ENCODE measurements at regions not wholly inside any gene's neighbourhood (a gene's known extent, or its start where the extent isn't known, plus 50 kb on each side); places are given as distances from the start of the nearest gene placed in this dataset.

DNA sequence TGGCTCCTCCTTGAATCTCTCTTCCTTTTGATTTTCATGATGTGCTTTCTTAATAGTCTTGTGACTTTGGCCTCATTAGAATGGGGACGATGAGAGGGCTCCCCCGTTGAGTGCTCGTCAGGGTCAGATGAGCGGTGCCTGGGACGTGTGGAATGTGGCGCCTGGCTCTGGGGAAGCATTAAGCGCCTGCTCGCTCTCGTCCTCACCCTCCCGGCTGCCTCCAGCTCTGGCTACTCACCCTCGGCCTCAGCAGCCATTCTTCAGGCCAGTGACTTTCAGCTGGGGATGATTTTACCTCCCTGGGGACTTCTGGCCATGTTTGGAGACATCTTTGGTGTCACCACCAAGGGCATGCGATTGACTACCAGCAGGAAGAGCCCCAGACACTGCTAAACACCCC, 69.7 kb downstream of the RPS6KA4 start:
- in situ Hi-C loops (cut with HindIII; ENCODE audit: low pct_unique_long_range_greater_than_20kb, low sequenced_read_pairs) = loop anchor here (5.0 kb wide), 1 partner anchor 69 kb away; no protein-coding TSS in a partner anchor
- H3K27me3 ChIP-seq (ENCODE audit: control insufficient read depth, insufficient read depth, low read length) = no peaks in the 10 kb centered on the region

DNA sequence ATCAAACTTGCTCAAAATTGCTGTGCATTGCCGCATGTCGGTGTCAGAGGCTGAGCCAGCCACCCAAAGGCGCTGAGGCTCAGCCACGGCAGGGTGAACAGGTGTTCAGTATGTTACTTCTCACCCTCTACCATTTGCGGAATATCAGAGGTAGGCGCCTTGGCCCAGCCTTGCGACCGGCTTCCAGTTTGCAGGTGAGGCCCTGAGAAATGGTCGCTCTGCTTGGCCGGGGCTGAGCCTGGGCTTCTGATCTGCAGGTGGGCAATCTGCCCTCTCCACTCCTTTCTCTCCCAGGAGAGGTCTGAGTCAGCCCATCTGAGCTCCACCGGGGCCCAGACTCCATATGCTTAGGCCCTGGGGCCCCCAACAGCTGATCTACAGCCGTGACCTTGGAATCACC, 71.0 kb downstream of the RPS6KA4 start:
- CTCF ChIA-PET = no interaction called here
- ATAC-seq (no peak), DNase-seq (ENCODE audit: low read depth, low spot score) (no peak)
- BruUV-seq (replicated peaks) = no TSS peak
- Histone ChIP-seq H3K4me1 (ENCODE audit: control insufficient read depth, insufficient read depth, low read length) (no peaks in the 10 kb centered on the region), H3K4me3 (ENCODE audit: low read depth in 2 of 2, low read length in 2 of 2) (no peak overlapping the region), H3K36me3 (ENCODE audit: control insufficient read depth, insufficient read depth, low read length) (no peaks in the 10 kb centered on the region), H3K9me3 (ENCODE audit: control insufficient read depth, insufficient read depth, low read depth, low read length) (no peaks in the 10 kb centered on the region), H3K27me3 (ENCODE audit: control insufficient read depth, insufficient read depth, low read length) (no peaks in the 10 kb centered on the region), H3K27ac (ENCODE audit: low read length) (no peak overlapping the region)
- POLR2A ChIA-PET = interaction anchor here (0.7 to 1.0 kb wide), 2 partner anchors 36 to 52 kb away, joined by 5 to 7 read pairs; no protein-coding TSS in a partner anchor
- TF ChIP-seq SIN3A (IDR thresholded peaks at IDR 0.05; ENCODE audit: borderline replicate concordance, insufficient read depth, low read depth, low read length) (no peak), TCF7L2 (IDR thresholded peaks at IDR 0.05; ENCODE audit: low read depth, low read length) (no peak), POLR2AphosphoS5 (IDR thresholded peaks at IDR 0.05; ENCODE audit: low read depth, low read length) (no peak)
- TF ChIP-seq, protein P1, sequence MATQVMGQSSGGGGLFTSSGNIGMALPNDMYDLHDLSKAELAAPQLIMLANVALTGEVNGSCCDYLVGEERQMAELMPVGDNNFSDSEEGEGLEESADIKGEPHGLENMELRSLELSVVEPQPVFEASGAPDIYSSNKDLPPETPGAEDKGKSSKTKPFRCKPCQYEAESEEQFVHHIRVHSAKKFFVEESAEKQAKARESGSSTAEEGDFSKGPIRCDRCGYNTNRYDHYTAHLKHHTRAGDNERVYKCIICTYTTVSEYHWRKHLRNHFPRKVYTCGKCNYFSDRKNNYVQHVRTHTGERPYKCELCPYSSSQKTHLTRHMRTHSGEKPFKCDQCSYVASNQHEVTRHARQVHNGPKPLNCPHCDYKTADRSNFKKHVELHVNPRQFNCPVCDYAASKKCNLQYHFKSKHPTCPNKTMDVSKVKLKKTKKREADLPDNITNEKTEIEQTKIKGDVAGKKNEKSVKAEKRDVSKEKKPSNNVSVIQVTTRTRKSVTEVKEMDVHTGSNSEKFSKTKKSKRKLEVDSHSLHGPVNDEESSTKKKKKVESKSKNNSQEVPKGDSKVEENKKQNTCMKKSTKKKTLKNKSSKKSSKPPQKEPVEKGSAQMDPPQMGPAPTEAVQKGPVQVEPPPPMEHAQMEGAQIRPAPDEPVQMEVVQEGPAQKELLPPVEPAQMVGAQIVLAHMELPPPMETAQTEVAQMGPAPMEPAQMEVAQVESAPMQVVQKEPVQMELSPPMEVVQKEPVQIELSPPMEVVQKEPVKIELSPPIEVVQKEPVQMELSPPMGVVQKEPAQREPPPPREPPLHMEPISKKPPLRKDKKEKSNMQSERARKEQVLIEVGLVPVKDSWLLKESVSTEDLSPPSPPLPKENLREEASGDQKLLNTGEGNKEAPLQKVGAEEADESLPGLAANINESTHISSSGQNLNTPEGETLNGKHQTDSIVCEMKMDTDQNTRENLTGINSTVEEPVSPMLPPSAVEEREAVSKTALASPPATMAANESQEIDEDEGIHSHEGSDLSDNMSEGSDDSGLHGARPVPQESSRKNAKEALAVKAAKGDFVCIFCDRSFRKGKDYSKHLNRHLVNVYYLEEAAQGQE (IDR thresholded peaks at IDR 0.05; ENCODE audit: insufficient read depth in 1 of 2, low read depth in 2 of 2, low read length in 1 of 2) = no peak
- TF ChIP-seq, protein P2, sequence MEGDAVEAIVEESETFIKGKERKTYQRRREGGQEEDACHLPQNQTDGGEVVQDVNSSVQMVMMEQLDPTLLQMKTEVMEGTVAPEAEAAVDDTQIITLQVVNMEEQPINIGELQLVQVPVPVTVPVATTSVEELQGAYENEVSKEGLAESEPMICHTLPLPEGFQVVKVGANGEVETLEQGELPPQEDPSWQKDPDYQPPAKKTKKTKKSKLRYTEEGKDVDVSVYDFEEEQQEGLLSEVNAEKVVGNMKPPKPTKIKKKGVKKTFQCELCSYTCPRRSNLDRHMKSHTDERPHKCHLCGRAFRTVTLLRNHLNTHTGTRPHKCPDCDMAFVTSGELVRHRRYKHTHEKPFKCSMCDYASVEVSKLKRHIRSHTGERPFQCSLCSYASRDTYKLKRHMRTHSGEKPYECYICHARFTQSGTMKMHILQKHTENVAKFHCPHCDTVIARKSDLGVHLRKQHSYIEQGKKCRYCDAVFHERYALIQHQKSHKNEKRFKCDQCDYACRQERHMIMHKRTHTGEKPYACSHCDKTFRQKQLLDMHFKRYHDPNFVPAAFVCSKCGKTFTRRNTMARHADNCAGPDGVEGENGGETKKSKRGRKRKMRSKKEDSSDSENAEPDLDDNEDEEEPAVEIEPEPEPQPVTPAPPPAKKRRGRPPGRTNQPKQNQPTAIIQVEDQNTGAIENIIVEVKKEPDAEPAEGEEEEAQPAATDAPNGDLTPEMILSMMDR (IDR thresholded peaks at IDR 0.05) = no peak
- intact Hi-C loops (cut with micrococcal nuclease; ENCODE audit: unreplicated experiment) (no loop called here), in situ Hi-C loops (cut with HindIII; ENCODE audit: low pct_unique_long_range_greater_than_20kb, low sequenced_read_pairs) (loop anchor here (5.0 kb wide), 1 partner anchor 67 kb away; no protein-coding TSS in a partner anchor)

More for the DNA sequence above, 69.7 kb downstream of the RPS6KA4 start:
- H3K27ac ChIP-seq (ENCODE audit: low read length) = no peak overlapping the region
- H3K36me3 ChIP-seq (ENCODE audit: control insufficient read depth, insufficient read depth, low read length) = no peaks in the 10 kb centered on the region
- no peak for DNase-seq (ENCODE audit: low read depth, low spot score)
- no peak for ATAC-seq
- H3K9me3 ChIP-seq (ENCODE audit: control insufficient read depth, insufficient read depth, low read depth, low read length) = no peaks in the 10 kb centered on the region
- TF ChIP-seq SIN3A (IDR thresholded peaks at IDR 0.05; ENCODE audit: borderline replicate concordance, insufficient read depth, low read depth, low read length) (no peak), POLR2AphosphoS5 (IDR thresholded peaks at IDR 0.05; ENCODE audit: low read depth, low read length) (no peak), TCF7L2 (IDR thresholded peaks at IDR 0.05; ENCODE audit: low read depth, low read length) (no peak)
- TF ChIP-seq, protein P1 (IDR thresholded peaks at IDR 0.05; ENCODE audit: insufficient read depth in 1 of 2, low read depth in 2 of 2, low read length in 1 of 2) = no peak
- TF ChIP-seq, protein P2 (IDR thresholded peaks at IDR 0.05) = no peak
- intact Hi-C loops (cut with micrococcal nuclease; ENCODE audit: unreplicated experiment) = no loop called here
- no peaks in the 10 kb centered on the region for H3K4me1 ChIP-seq (ENCODE audit: control insufficient read depth, insufficient read depth, low read length)
- POLR2A ChIA-PET = interaction anchor here (0.7 kb wide), 1 partner anchor 17 kb away, joined by 3 read pairs; no protein-coding TSS in a partner anchor
- BruUV-seq (replicated peaks) = no TSS peak
- H3K4me3 ChIP-seq (ENCODE audit: low read depth in 2 of 2, low read length in 2 of 2) = no peak overlapping the region
- CTCF ChIA-PET = interaction anchor here (1.0 kb wide), 1 partner anchor 21 kb away, joined by 3 read pairs; no protein-coding TSS in a partner anchor
